ENCODE measurements at regions not wholly inside any gene's neighbourhood (a gene's known extent, or its start where the extent isn't known, plus 50 kb on each side); places are given as distances from the start of the nearest gene placed in this dataset.
"Not testable (repeated sequence)": the region's sequence is repeated elsewhere in the genome, so short reads cannot be mapped to it uniquely, and the experiment has no call there.

DNA sequence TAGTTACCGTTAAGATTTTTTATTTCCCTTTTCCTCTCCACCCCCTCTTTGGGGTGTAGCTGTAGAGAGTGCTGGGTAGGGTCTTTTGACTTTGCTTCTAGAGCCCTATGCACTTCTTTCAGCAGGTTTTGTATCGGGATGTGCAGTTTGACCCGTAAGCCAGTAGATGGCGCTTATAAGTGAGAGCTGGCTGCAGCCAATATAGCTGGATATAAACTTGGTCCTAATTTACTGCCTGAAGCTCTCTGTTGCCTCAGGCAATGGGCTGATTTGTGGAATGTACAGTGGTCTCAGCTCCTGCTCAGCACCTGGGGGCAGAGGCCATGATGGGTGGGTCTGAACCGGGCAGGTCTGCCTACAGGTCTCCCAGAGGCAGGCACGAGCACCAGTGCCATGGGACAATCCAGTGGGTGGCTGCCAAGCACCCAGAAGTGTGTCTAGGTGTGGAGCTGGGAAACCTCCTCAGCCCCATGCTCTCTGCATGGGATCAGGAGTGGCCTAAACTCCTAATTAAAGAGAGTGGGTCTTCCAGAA is 146.5 kb downstream of the SPANXN1 start:
- no peak for DNase-seq

DNA sequence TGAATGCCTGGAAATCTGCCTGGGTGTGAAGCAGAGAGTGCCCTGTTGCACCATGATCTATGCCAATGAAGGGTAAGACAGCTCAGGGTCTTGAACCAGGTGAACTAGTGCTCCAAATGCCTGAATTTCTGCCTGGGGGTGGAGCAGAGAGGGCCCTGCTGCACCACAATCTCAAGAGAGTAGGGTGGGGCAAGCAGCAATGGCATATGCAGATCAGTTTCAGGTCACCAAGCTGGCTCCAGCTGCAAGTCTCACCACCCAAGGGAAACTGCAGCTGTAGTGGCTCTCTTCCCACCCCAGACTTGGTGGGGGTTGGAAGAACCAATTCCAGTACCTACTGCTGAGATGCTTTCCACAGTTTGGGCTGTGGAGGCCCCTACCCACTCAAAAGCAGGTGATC is 147.0 kb downstream of the SPANXN1 start:
- no peak for DNase-seq

DNA sequence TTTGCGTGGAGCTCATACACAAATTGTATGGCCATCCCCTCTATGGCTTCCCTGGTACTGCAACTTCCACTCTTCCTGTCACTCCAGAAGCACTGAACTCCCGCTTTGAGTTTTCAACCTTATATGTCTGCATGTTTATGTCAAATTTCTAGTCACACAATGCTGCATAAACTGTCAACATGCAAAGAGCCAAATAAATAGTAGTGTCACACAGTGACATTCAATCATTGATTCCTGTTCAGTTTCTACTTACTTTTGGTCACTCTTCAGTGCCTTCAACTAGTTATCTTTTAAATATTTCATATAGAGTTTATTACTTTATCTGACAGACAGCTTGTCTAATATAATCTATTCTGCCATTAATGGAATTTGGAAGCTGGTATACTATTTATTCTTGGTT is 149.3 kb downstream of the SPANXN1 start:
- DNase-seq: no peak

DNA sequence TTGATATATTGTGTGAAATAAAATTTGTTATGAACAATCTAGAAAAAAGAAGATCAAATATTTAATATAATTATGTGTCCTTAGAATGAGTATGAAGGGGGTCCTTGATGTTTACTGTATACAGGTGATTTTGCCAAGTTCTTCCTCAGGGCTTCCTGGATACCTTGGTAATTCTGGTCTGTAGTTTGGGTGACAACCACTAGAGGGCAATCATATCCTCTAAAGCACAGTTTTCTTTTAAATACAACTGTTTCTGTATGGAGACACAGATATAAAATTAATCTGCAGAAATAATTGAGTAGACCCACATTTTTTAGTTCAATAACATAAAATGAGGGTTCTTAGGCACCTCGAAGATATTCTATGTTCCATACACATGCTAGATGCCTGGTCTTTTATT is 157.7 kb downstream of the SPANXN1 start:
- no peak for DNase-seq

DNA sequence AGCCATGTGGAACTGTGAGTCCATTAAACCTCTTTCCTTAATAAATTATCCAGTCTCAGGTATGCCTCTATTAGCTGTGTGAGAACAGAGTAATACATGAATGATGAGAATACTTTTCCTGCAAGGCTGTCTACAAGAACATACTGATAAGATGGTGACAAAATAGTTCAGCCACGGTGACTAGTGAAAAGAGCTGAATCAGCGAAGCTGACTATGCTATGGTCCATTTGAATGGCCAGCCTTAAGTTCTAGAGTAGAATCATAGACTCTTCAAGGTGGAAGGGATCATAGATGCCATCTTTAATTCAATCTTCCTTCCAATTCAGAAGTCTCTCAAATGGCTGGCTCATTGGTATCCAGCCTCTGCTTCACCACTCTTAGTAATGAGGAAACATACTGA is 163.3 kb downstream of the SPANXN1 start:
- DNase-seq: no peak

DNA sequence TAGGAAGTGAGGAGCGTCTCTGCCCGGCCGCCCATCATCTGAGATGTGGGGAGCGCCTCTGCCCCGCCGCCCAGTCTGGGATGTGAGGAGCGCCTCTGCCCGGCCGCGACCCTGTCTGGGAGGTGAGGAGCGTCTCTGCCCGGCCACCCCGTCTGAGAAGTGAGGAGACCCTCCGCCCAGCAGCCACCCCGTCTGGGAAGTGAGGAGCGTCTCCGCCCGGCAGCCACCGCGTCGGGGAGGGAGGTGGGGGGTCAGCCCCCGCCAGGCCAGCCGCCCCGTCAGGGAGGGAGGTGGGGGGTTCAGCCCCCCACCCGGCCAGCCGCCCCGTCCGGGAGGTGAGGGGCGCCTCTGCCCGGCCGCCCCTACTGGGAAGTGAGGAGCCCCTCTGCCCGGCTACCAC is 188.9 kb downstream of the SPANXN1 start:
- DNase-seq: not testable (repeated sequence)

DNA sequence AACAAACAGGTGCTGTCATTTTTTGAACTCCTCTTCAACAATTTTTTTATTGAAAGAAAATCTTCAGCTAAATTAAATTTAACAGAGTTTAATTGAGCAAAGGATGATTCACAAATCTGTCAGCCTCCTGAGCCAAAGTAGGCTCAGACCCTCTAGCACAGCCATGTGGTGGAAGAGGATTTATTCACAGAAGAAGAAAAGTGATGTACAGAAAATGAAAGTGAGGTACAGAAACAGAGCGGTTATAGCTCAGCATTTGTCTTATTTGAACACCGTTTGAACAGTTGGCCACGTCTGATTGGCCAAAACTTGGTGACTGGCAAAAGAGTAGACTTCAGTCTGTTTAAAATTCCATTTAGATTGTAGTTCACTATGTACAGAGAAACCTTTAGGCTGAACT is 217.3 kb downstream of the SPANXN1 start:
- DNase-seq: no peak

DNA sequence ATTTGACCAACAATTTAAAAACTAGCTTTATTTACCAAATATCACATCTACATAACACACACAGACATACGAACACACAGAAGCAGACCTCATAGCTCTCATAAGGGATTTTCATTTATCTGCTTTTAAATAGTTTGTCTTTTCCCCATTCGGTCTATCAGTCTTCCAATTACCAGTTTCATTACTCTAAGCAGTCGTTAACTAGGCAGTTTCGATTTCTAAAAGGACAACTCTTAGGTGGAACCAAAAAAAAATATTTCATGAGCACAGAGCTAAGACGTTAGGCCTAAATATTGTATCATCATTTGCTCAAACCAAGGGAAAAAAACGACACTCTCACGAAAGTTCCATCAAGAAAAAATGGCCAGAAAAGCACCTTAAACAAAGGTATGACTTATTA is 228.4 kb downstream of the SPANXN1 start:
- DNase-seq: no peak

DNA sequence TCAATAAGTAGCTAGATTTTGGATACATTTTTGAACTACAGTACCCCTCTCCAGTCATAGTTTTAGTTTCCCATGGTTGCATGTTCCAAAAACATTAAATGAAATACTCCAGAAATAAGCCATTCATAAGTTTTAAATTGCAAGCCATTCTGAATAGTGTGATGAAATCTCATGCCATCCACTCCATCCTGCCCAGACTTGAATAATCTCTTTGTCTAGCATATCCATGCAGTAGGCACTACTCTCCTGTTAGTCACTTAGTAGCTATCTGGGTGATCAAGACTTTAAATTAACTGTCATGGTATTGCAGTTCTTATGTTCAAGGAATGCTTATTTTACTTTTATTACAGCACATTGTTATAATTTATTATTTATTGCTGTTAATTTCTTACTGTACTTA is 237.4 kb downstream of the SPANXN1 start:
- DNase-seq: no peak

DNA sequence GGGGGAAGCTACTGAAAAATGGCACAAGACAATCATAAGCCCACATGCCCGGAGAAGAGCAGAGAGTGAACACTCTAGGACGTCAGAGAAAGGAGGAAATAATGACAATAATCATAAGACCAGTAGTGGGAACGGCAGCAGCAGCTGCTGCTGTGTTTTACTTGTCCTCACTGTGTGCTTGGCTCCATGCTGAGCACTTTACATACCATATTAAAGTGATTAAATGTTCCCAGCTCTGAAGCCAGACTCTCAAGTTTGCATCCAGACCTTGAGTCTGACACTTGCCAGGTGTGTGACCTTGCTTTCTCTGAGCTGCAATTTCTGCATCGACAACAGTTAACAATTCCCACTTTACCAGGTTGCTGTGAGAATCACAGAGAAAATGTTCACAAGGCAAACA is 255.4 kb downstream of the SPANXN1 start:
- DNase-seq: no peak

DNA sequence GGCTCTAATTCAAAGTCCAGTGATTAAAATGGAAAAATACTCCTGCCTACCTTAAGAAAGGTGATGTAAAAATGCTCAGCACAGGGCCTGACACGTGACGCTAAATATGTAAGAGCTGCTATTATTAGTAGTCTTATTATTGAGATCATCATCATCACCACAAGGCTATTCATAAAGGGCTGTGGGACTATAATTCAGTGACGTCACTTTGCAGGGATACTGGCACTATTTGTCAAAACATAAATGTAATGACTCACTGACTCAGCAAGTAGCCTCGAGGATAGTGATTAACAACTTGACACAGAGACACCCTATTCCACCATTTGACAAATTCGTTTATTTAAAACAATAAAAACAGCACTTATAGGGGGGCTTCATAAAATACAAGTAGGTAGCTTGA is 258.9 kb downstream of the SPANXN1 start:
- no peak for DNase-seq

DNA sequence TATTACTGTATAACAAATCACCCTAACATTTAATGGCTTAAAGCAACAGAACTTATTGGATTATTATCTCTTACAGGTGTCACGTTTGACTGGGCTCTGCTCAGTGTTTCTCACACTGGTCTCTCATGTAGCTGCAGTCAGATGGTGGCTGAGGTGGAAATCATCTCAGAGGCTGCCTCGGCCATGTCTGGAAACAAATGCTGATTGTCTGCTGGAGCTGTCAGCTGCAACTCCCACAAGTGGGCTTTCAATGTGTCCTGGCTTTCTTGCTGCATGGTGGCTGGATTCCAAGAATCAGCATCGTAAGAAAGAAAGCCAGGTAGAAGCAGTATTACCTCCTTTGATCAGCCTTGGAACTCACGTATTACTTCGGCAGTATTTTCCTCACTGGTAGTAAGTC is 277.6 kb downstream of the SPANXN1 start:
- DNase-seq: no peak

DNA sequence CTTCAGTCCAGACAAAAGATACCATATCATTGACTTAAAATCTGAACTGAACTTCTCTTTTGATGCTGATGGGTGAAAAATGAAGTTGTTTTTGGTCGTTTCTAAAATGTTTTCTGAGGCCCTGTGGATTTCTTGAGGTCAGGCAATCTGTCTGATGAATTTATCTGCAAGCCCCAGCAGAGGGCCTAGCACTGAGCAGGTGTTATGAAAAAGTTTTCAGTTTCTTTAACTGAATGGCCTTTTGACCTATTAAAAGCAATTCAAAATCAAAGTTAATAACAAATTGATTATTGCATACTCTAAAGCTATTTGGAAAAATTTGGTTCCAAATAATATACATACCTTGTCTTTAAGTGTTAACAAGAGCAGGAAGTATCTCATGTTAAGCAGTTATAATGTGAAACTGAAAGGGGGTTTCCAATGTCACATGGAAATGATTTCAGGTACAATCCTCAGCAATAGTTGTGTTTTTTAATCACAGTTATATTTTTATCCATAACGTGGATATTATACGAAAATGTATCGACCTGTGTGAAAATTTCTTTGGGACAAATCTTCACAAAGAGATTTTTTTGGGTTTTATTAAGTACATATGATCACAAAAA is 285.0 kb downstream of the SPANXN1 start:
- DNase-seq: no peak

DNA sequence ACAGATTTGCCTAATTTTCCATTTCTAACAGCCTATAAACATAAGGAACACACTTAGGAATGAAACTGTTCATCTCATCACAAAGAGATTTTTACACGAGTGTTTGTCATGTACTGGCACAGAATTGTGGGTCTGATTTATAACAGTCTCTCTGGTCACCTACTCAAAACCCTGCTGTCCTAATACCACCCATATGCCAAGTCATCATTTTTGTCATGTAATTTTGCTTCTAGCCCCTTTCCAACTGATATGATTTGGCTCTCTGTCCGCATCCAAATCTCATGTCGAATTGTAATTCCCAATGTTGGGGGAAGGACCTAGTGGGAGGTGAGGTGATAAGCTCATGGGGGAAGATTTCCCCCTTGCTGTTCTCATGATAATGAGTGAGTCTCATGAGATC is 284.1 kb upstream of the SLITRK2 start:
- no peak for DNase-seq

DNA sequence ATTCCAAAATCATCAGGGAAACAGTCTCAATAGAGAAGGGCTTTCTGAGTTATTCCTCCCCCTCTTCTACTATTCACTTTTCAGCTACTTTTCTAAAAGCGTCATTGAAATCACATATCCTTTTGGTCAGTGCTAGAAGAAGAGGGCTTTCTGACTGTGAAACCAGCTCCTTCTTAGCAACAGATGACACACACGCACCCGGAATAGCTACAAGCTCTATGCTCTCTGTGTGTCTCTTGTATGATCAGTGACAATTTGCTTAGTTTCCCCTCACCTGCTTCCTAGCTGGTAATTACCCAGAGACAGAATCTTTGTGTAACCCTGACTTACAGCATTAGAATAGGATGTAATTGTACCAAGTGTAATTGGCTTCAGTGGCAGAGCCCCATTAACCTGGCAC is 268.1 kb upstream of the SLITRK2 start:
- no peak for DNase-seq

DNA sequence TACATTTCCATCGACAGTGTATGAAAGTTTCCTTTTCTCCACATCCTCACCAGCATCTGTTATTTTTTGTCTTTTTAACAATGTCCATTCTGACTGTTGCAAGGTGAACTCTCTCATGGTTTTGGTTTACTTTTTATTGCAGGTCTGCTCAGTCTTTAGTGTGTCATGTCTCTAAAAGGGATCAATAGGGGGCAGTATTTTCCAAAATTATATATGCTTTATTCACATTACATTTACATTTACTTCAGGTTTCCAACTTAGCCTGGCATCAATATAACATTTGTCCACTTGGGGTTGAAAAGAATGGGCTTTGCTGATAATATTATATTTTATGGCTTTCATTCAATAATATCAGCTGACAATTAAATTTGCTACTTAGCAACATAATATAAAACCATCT is 265.0 kb upstream of the SLITRK2 start:
- no peak for DNase-seq

DNA sequence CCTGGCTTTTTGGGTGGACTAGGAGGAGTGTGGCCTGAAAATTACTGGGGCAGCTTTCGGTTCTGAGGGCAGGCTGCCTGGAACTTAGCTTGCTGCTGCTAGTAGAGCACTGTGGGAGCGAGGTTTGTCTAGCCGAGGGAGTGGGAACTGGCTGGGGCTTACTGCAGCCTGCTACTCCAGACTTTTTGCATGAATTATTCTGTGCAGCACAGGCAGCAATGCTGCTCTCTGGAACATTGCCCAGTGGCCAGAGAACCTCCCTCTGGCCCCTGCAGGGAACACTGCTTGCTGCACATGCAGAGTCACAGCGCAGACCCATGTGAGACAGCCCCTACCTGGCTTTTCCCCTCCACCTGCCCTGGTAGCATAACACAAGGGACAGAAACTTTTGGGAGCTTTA is 263.9 kb upstream of the SLITRK2 start:
- no peak for DNase-seq

DNA sequence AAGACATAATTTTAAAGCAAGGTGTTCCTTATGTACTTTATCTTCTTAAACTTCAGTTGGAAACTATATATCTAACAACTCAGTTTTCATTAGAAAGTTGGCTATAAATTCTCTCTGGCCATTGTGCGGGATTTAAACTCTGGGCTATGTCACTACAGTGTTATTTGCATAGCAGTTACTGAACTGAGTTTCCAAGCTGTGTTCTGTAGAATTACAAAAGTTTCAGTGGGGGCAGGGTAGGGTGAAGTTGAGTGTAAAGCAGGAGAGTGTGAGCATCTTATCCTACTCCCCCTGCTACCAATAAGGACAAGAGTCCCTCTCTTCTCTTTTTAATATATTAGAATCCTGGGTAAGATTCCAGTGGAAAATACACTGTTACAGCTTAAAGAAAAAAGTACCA is 254.5 kb upstream of the SLITRK2 start:
- no peak for DNase-seq

DNA sequence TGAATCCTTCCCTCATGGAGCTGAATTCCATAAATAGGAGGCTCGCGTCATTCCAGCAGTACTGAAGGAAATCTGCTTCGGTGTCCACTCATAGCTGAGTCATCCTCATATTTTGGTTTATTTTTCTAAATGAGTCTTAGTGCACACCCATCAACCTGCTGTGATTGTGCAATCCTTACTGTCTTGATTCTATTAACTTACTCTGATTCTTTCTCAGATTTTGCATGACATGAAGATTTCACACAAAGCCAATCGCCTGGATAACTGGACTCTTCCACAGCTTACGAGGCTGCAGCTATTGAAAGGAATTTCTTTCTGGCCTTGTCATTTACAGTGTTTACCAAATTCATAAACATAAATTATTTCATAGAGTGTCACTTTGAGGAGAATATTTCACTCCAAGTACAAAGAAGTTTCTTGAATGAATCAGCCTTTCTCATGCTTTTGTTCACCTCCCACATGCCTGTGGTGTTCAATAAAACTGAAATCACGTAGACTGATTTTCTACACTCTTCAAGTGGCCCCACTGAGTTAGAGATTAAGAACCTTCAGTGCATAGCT is 207.6 kb upstream of the SLITRK2 start:
- DNase-seq: no peak

DNA sequence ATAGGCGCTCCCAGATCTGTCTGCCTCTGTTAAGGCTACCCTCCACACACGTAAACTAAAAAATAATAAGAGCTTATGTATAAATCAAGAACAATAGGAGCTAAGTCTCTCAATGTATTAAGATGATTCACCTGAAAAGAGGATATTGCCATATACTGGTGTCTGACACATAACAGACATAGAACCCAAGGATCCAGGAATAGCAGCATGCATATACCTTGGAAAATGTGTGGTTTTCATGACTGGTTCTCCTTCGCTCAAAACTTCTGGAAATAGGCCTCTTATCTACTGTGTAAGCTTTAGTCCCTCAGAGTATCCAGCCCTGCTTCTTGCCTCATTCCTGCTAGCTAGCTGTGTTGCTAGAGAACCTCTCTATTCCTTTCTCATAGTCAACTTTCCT is 203.7 kb upstream of the SLITRK2 start:
- no peak for DNase-seq

DNA sequence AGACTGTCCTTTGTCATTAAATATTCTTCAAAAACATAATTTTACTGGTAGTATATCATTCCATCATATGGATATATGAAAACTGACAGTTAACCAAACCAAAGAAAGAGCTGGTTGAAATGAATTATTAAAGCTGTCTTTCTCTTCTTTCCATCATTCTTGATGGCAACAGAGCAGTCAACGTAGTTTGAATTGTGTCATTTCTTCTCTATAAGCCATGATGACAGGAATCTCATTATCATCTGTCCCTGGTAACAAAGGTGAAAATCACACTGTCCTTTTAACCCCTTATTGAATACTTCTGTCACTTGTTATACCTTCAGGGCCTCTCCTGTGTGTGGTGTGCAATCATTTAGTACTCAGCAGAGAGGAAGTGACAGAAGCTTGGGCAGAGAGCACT is 197.0 kb upstream of the SLITRK2 start:
- DNase-seq: no peak

DNA sequence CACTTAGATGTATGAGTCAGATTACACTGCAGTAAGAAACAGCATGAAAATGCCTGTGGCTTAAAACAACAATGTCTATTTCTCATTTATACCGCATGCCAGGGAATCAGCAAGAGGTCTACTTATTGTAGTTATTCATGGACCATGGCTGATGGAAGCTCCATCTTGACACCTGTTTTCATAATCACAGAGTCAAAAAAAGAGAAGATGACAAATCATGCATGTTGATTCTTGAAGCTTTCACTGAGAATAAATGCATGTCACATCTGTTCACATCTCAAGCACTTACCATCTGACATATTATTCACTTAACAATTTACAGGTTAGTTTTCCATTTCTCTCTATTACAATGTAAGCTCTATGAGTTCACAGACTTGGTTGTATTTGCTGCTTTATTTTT is 194.2 kb upstream of the SLITRK2 start:
- no peak for DNase-seq

DNA sequence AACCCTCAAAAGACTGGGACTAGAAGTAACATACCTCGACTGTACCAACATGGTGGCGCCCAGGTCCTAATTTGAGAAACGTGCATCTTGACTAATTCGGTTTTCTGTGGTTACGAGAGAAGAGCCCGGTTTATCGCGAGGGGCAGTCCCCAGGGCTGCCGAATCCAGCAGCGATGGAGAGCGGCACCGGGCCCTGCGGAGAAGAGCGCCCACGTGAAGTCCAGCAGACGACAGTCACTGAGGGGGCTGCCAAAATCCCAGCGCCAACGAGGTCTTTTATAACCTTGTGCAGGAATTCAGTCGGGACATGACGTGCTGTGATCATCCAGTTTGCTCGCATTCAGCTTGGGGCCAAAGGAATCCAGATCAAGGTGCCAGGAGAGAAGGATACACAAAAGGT is 187.5 kb upstream of the SLITRK2 start:
- no peak for DNase-seq

DNA sequence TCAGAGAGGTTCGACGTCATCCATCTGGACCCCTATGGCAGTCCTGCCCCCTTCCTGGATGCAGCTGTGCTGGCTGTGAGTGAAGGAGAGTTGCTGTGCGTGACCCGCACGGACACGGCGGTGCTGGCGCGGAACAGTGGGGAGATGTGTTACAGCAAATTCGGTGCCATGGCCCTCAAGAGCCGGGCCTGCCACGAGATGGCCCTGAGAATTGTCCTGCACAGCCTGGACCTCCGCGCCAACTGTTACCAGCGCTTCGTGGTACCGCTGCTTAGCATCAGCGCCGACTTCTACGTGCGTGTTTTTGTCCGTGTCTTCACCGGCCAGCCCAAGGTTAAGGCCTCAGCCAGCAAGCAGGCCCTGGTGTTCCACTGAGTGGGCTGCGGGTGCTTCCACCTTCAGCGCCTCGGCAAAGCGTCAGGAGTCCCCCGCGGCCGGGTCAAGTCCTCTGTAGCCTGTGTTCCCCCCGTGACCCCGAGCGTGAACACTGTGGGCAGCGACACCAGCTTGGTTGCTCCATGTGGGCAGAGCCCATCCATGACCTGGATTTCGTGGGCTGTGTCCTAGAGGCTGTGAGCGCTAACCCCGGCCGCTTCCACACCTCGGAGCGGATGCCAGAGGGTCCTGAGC is 186.7 kb upstream of the SLITRK2 start:
- DNase-seq: peak; percentile 43

DNA sequence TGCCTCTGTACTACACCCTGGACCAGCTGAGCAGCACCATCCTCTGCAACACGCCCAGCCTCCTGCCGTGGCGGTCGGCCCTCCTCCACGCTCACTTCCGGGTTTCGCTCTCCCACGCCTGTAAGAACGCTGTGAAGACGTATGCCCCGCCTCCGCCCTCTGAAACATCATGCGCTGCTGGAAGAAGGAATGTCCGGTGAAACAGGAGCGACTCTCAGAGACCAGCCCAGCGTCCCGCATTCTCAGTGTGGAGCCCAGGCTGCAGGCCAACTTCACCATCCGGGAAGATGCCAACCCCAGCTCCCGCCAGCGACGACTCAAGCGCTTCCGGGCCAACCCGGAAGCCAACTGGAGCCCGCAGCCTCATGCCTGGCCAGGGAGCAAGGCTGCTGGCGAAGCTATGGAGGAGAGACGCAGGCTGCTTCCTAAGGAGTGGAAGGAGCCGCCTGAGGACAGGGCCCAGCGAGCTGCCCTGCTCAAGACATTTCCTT is 186.1 kb upstream of the SLITRK2 start:
- no peak for DNase-seq
